ENCODE measurements at regions not wholly inside any gene's neighbourhood (a gene's known extent, or its start where the extent isn't known, plus 50 kb on each side); places are given as distances from the start of the nearest gene placed in this dataset.

- no peaks in the 10 kb centered on the region for H3K27me3 Mint-ChIP-seq (ENCODE audit: low read depth)
- H3K4me1 Mint-ChIP-seq = no peaks in the 10 kb centered on the region
- no peak for DNase-seq (ENCODE audit: low spot score in 2 of 2, unreplicated experiment in 2 of 2)
- H3K36me3 Mint-ChIP-seq = no peaks in the 10 kb centered on the region
- peaks cover 12% of the 10 kb centered on the region for H3K9me3 Mint-ChIP-seq
- H3K4me3 Mint-ChIP-seq = no peak overlapping the region
- TF ChIP-seq CTCF (IDR thresholded peaks at IDR 0.05; ENCODE audit: unreplicated experiment) = no peak
- H3K27ac Mint-ChIP-seq = no peak overlapping the region
These were observed 565.4 kb downstream of the IRS1 start for GRCh38 chr2:226234187-226234586.

- no peak overlapping the region for H3K27ac Mint-ChIP-seq
- no peak for TF ChIP-seq CTCF (IDR thresholded peaks at IDR 0.05; ENCODE audit: unreplicated experiment)
- no peaks in the 10 kb centered on the region for H3K27me3 Mint-ChIP-seq (ENCODE audit: low read depth)
- no peaks in the 10 kb centered on the region for H3K4me1 Mint-ChIP-seq
- H3K9me3 Mint-ChIP-seq = peaks cover 12% of the 10 kb centered on the region
- DNase-seq (ENCODE audit: low spot score in 2 of 2, unreplicated experiment in 2 of 2) = no peak
- no peaks in the 10 kb centered on the region for H3K36me3 Mint-ChIP-seq
- H3K4me3 Mint-ChIP-seq = no peak overlapping the region
These were observed 566.2 kb downstream of the IRS1 start for GRCh38 chr2:226233388-226233787.

- no peak overlapping the region for H3K27ac Mint-ChIP-seq
- H3K4me3 Mint-ChIP-seq = no peak overlapping the region
- H3K9me3 Mint-ChIP-seq = peaks cover 4% of the 10 kb centered on the region
- no peak for TF ChIP-seq CTCF (IDR thresholded peaks at IDR 0.05; ENCODE audit: unreplicated experiment)
- H3K4me1 Mint-ChIP-seq = peaks cover 2% of the 10 kb centered on the region
- H3K27me3 Mint-ChIP-seq (ENCODE audit: low read depth) = no peaks in the 10 kb centered on the region
- no peaks in the 10 kb centered on the region for H3K36me3 Mint-ChIP-seq
- no peak for DNase-seq (ENCODE audit: low spot score in 2 of 2, unreplicated experiment in 2 of 2)
These were observed 571.5 kb downstream of the IRS1 start for GRCh38 chr2:226228080-226228479.

- H3K4me1 Mint-ChIP-seq = peaks cover 3% of the 10 kb centered on the region
- H3K4me3 Mint-ChIP-seq = no peak overlapping the region
- H3K27ac Mint-ChIP-seq = no peak overlapping the region
- no peaks in the 10 kb centered on the region for H3K27me3 Mint-ChIP-seq (ENCODE audit: low read depth)
- H3K36me3 Mint-ChIP-seq = no peaks in the 10 kb centered on the region
- DNase-seq (ENCODE audit: low spot score in 2 of 2, unreplicated experiment in 2 of 2) = no peak
- H3K9me3 Mint-ChIP-seq = no peaks in the 10 kb centered on the region
- TF ChIP-seq CTCF (IDR thresholded peaks at IDR 0.05; ENCODE audit: unreplicated experiment) = no peak
These were observed 572.3 kb downstream of the IRS1 start for GRCh38 chr2:226227341-226227740.

GRCh38 chr2:226223704-226224103 lies 575.9 kb downstream of the IRS1 start:
- Mint-ChIP-seq H3K27me3 (ENCODE audit: low read depth) (no peaks in the 10 kb centered on the region), H3K4me3 (no peak overlapping the region), H3K27ac (no peak overlapping the region), H3K36me3 (no peaks in the 10 kb centered on the region), H3K4me1 (peaks cover 3% of the 10 kb centered on the region), H3K9me3 (no peaks in the 10 kb centered on the region)
- DNase-seq (ENCODE audit: low spot score in 2 of 2, unreplicated experiment in 2 of 2) = no peak
- no peak for TF ChIP-seq CTCF (IDR thresholded peaks at IDR 0.05; ENCODE audit: unreplicated experiment)

- no peaks in the 10 kb centered on the region for H3K9me3 Mint-ChIP-seq
- no peak for DNase-seq (ENCODE audit: low spot score in 2 of 2, unreplicated experiment in 2 of 2)
These were observed 579.1 kb downstream of the IRS1 start for GRCh38 chr2:226220511-226220910.

More at GRCh38 chr2:226220511-226220910, 579.1 kb downstream of the IRS1 start:
- no peak for TF ChIP-seq CTCF (IDR thresholded peaks at IDR 0.05; ENCODE audit: unreplicated experiment)
- H3K27me3 Mint-ChIP-seq (ENCODE audit: low read depth) = no peaks in the 10 kb centered on the region
- no peak overlapping the region for H3K27ac Mint-ChIP-seq
- H3K36me3 Mint-ChIP-seq = no peaks in the 10 kb centered on the region
- no peak overlapping the region for H3K4me3 Mint-ChIP-seq
- H3K4me1 Mint-ChIP-seq = peaks cover 7% of the 10 kb centered on the region
